Stimulated activated CD4-positive, alpha-beta T cell treated with anti-CD3 and anti-CD28 coated beads, Interleukin-15, amount 100 ng/mL, for 24 hours (primary cell): ENCODE measurements at regions not wholly inside any gene's neighbourhood (a gene's known extent, or its start where the extent isn't known, plus 50 kb on each side); places are given as distances from the start of the nearest gene placed in this dataset.

ENCODE experiments used
- DNase-seq: peaks from one replicate; pipeline ENCODE4 v3.0.0-alpha.2; 2020

- DNase-seq: no peak
These were observed 1101.7 kb upstream of the GHITM start for GRCh38 chr10:83037653-83038052.

GRCh38 chr10:83038631-83039030 is 1100.7 kb upstream of the GHITM start:
- DNase-seq: no peak

- DNase-seq: no peak
These were observed 1093.6 kb upstream of the GHITM start for GRCh38 chr10:83045731-83046130.

- DNase-seq: no peak
These were observed 1088.5 kb upstream of the GHITM start for GRCh38 chr10:83050815-83051214.

- DNase-seq: no peak
These were observed 1076.4 kb upstream of the GHITM start for GRCh38 chr10:83062871-83063270.

- DNase-seq: no peak
These were observed 1065.8 kb upstream of the GHITM start for GRCh38 chr10:83073472-83073871.

GRCh38 chr10:83075016-83075814 is 1064.1 kb upstream of the GHITM start:
- no peak for DNase-seq

- no peak for DNase-seq
These were observed 1063.4 kb upstream of the GHITM start for GRCh38 chr10:83075815-83076355.

GRCh38 chr10:83076443-83076842 is 1062.9 kb upstream of the GHITM start:
- no peak for DNase-seq

- no peak for DNase-seq
These were observed 1061.1 kb upstream of the GHITM start for GRCh38 chr10:83078160-83078559.

- DNase-seq: no peak
These were observed 1060.7 kb upstream of the GHITM start for GRCh38 chr10:83078645-83079044.

- no peak for DNase-seq
These were observed 1055.5 kb upstream of the GHITM start for GRCh38 chr10:83083831-83084230.

- no peak for DNase-seq
These were observed 1050.0 kb upstream of the GHITM start for GRCh38 chr10:83089335-83089734.

- DNase-seq: no peak
These were observed 1034.7 kb upstream of the GHITM start for GRCh38 chr10:83104616-83105015.

GRCh38 chr10:83108565-83109333 is 1030.6 kb upstream of the GHITM start:
- DNase-seq: no peak

- DNase-seq: no peak
These were observed 1020.0 kb upstream of the GHITM start for GRCh38 chr10:83119346-83119745.

GRCh38 chr10:83122336-83122735 is 1017.0 kb upstream of the GHITM start:
- no peak for DNase-seq

- no peak for DNase-seq
These were observed 1011.2 kb upstream of the GHITM start for GRCh38 chr10:83127942-83128575.

GRCh38 chr10:83140811-83141210 is 998.5 kb upstream of the GHITM start:
- DNase-seq: no peak

GRCh38 chr10:83142074-83142563 is 997.2 kb upstream of the GHITM start:
- DNase-seq: no peak

- no peak for DNase-seq
These were observed 994.8 kb upstream of the GHITM start for GRCh38 chr10:83144461-83144860.

GRCh38 chr10:83153714-83154113 is 985.6 kb upstream of the GHITM start:
- no peak for DNase-seq

GRCh38 chr10:83164156-83164555 is 975.2 kb upstream of the GHITM start:
- no peak for DNase-seq
